Peyer's patch (tissue), 4 donors: ENCODE measurements at regions not wholly inside any gene's neighbourhood (a gene's known extent, or its start where the extent isn't known, plus 50 kb on each side); places are given as distances from the start of the nearest gene placed in this dataset.

Experiments used
- DNase-seq, 3 donors: peaks; one replicate each; pipeline ENCODE4 v3.0.0-alpha.2; 2017 to 2019
- H3K27ac ChIP-seq, 4 donors: fragments of 200-600 bp; sonication (generic); one replicate each; pipeline ENCODE4 v1.5.1; 2016 to 2019
- H3K27me3 ChIP-seq, 2 donors: fragments of 200-600 bp; sonication (generic); one replicate each; pipeline ENCODE4 v1.5.1; 2019
- H3K36me3 ChIP-seq, 3 donors: fragments of 200-600 bp; sonication (generic); one replicate each; pipeline ENCODE4 v1.5.1; 2016 to 2019
- H3K4me1 ChIP-seq, 4 donors: fragments of 200-600 bp; sonication (generic); one replicate each; pipeline ENCODE4 v1.5.1; 2016 to 2019
- H3K4me3 ChIP-seq, 4 donors: fragments of 200-600 bp; sonication (generic); 1 replicate in 3 of 4; 2 replicates in 1 of 4; pipeline ENCODE4 v1.5.1; 2016 to 2019; ENCODE audit warnings: mild to moderate bottlenecking in 1 of 4
- H3K9me3 ChIP-seq, 4 donors: fragments of 200-600 bp; sonication (generic); one replicate each; pipeline ENCODE4 v1.5.1; 2016 to 2019; ENCODE audit warnings: mild to moderate bottlenecking in 1 of 4
- POLR2A ChIP-seq, 2 donors: fragments of 450-650 bp; IDR thresholded peaks; one replicate each; pipeline ENCODE4 v1.5.1; 2017; ENCODE audit warnings: antibody characterized with exemption in 2 of 2, mild to moderate bottlenecking in 2 of 2, moderate library complexity in 2 of 2
- TF ChIP-seq, protein P1 (sequence below), 6 experiments: fragments of 450-650 bp in 4 of 6; fragments of 200-600 bp in 2 of 6; sonication (generic) in 1 of 6; IDR thresholded peaks; one replicate each; pipeline ENCODE4 v1.5.1; 2017 to 2019; ENCODE audit warnings: antibody characterized with exemption in 6 of 6, mild to moderate bottlenecking in 3 of 6, moderate library complexity in 1 of 6

DNA sequence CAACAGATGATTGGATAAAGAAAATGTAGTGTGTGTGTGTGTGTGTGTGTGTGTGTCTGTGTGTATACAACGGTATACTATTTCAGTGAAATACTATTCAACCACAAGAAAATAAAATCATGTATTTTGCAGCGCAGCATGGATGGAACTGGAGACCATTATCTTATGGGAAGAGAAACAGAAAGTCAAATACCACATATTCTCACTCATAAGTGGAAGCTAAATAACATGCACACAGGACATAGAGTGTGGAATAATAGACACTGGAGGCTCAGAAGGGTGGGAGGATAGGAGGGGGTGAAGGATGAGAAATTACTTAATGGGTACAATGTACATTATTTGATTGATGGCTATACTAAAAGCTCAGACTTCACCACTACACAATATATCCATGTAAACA, 609.1 kb upstream of the SLC39A10 start:
- H3K36me3 ChIP-seq = no peaks in the 10 kb centered on the region
- H3K27ac ChIP-seq = no peak overlapping the region
- DNase-seq = no peak

DNA sequence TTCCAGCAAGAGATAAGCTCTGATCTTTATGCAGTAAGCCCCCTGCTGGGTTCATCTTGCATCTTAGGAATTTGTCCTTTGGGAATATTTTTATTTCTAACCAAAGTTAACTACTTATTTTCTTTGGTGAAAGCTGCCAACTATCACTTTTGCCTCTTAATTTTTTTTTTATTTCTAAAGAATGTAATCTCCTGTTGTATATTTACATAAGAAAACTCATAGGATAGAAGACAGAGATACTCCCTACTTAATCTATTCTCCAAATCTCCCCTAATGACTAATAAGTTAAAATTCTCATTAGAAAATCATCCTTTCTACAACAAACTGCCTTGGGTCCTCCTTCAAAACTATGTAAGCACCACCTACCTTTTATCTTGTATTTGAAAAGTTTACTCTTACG, 612.2 kb upstream of the SLC39A10 start:
- no peaks in the 10 kb centered on the region for H3K27me3 ChIP-seq
- no peaks in the 10 kb centered on the region for H3K36me3 ChIP-seq
- no peak overlapping the region for H3K27ac ChIP-seq
- no peak for DNase-seq
- TF ChIP-seq POLR2A (IDR thresholded peaks at IDR 0.05) = no peak
- H3K4me3 ChIP-seq = no peak overlapping the region
- H3K9me3 ChIP-seq = no peaks in the 10 kb centered on the region
- H3K4me1 ChIP-seq = no peaks in the 10 kb centered on the region

More for the DNA sequence above, 609.1 kb upstream of the SLC39A10 start:
- Histone ChIP-seq H3K9me3 (no peaks in the 10 kb centered on the region), H3K27me3 (no peaks in the 10 kb centered on the region), H3K4me3 (no peak overlapping the region), H3K4me1 (no peaks in the 10 kb centered on the region)
- TF ChIP-seq, protein P1, sequence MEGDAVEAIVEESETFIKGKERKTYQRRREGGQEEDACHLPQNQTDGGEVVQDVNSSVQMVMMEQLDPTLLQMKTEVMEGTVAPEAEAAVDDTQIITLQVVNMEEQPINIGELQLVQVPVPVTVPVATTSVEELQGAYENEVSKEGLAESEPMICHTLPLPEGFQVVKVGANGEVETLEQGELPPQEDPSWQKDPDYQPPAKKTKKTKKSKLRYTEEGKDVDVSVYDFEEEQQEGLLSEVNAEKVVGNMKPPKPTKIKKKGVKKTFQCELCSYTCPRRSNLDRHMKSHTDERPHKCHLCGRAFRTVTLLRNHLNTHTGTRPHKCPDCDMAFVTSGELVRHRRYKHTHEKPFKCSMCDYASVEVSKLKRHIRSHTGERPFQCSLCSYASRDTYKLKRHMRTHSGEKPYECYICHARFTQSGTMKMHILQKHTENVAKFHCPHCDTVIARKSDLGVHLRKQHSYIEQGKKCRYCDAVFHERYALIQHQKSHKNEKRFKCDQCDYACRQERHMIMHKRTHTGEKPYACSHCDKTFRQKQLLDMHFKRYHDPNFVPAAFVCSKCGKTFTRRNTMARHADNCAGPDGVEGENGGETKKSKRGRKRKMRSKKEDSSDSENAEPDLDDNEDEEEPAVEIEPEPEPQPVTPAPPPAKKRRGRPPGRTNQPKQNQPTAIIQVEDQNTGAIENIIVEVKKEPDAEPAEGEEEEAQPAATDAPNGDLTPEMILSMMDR (IDR thresholded peaks at IDR 0.05) = no peak
- no peak for TF ChIP-seq POLR2A (IDR thresholded peaks at IDR 0.05)

DNA sequence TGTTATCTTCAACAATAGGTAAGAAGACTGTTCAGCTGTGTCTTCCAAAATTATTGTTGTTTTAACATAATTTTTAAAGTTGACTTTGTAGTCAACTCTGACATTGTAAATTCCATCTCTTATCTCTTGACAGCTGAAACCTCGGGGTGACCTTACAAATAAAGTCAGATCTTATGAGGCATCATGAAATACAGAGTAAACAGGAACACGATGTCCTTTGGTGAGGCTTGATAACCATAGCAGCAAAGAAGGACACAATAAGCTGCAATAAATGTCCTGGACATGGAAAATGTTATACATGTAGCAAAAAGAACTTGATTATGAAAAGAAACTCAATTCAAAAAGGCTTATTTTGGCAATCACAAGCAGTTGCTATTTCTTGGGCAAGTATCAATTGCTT, 618.9 kb upstream of the SLC39A10 start:
- Histone ChIP-seq H3K9me3 (no peaks in the 10 kb centered on the region), H3K4me1 (no peaks in the 10 kb centered on the region), H3K27me3 (no peaks in the 10 kb centered on the region), H3K4me3 (no peak overlapping the region), H3K36me3 (no peaks in the 10 kb centered on the region), H3K27ac (no peak overlapping the region)
- no peak for DNase-seq
- no peak for TF ChIP-seq POLR2A (IDR thresholded peaks at IDR 0.05)
- TF ChIP-seq, protein P1 (IDR thresholded peaks at IDR 0.05) = no peak

DNA sequence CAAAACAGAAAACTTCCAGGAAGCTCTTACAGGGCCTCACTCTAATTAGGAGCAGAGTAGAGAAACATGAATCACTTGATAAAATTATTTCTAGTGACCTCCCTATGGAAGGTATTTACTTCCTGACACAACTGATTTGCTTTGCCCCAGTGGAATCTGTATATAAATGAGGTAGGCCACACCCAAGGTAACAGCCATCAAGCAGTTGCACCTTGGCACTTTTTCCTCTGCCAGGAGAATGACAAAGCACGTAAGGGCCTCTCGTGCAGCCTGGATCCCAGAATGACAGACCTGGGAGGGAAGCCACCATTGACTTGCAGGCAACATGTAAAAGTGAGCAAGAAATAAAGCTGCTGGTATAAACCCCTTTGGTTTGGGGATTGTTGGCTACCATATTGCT, 620.0 kb upstream of the SLC39A10 start:
- DNase-seq = no peak

DNA sequence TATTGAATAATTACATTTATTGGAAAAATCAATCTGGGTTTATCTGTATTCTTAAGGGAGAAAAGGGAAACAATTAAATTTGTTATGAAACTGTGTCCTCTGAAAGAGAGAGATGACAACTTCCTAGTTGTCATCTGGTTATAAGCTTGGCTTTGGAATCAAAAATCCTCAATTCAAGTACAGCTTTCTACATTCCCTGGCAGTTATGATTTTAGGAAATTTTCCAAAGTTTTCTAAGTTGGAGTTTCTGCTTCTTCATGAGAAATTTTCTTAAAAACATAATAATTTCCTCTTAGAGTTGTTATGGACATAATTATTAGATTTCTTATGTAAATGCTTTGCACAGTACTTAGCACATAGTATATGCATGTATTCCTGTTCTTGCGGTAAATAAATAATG, 625.6 kb upstream of the SLC39A10 start:
- H3K4me1 ChIP-seq = no peaks in the 10 kb centered on the region
- no peaks in the 10 kb centered on the region for H3K9me3 ChIP-seq
- H3K27me3 ChIP-seq = no peaks in the 10 kb centered on the region
- no peak overlapping the region for H3K27ac ChIP-seq
- TF ChIP-seq, protein P1 (IDR thresholded peaks at IDR 0.05) = no peak
- no peak for TF ChIP-seq POLR2A (IDR thresholded peaks at IDR 0.05)
- H3K4me3 ChIP-seq = no peak overlapping the region
- no peak for DNase-seq
- no peaks in the 10 kb centered on the region for H3K36me3 ChIP-seq

More for the DNA sequence above, 620.0 kb upstream of the SLC39A10 start:
- no peak for TF ChIP-seq POLR2A (IDR thresholded peaks at IDR 0.05)
- TF ChIP-seq, protein P1 (IDR thresholded peaks at IDR 0.05) = no peak
- Histone ChIP-seq H3K27ac (no peak overlapping the region), H3K27me3 (no peaks in the 10 kb centered on the region), H3K4me3 (no peak overlapping the region), H3K36me3 (no peaks in the 10 kb centered on the region), H3K4me1 (no peaks in the 10 kb centered on the region), H3K9me3 (no peaks in the 10 kb centered on the region)

DNA sequence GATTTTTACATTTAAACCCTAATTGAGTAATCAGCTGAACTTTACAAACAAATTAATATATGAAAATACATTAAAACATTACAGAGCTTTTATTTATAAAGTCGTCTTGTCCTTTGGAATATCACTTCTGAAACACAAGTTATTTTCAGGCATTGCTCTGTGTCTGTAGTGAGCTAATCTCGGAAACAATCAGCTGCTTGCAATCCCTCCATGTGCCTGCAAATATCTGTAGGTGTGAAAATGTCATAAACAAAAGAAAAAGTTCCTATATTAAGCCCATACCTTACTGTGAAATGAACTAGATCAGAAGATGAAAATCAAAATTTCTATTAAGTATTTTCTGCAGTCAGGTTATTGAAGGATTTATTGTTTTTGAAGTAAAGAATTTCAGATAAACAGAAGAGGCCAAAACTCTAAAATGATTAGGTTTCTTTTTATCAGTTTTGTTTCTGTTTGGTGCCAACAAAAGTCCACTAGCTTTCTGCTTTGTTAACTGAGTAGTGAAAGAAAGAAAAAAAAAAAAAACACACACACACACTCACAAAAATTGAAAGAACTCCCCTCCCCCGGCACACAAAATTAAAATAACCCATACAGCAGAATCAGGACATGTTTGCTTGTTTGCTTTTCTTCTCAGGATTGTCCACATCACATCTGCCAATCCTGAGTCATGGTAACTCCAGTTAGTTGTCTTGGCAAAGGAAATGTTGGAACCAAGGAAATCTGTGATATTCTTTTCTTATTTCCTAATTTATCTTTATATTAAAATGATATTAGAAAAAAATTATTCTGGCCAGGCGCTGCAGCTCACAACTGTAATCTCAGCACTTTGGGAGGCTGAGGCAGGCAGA, 627.0 kb upstream of the SLC39A10 start:
- H3K27ac ChIP-seq = no peak overlapping the region
- TF ChIP-seq, protein P1 (IDR thresholded peaks at IDR 0.05) = no peak
- no peak for TF ChIP-seq POLR2A (IDR thresholded peaks at IDR 0.05)

More for the DNA sequence above, 627.0 kb upstream of the SLC39A10 start:
- Histone ChIP-seq H3K4me3 (no peak overlapping the region), H3K27me3 (no peaks in the 10 kb centered on the region), H3K36me3 (no peaks in the 10 kb centered on the region), H3K4me1 (no peaks in the 10 kb centered on the region), H3K9me3 (no peaks in the 10 kb centered on the region)
- DNase-seq = no peak
